AG04449 (cell line): ENCODE measurements at regions not wholly inside any gene's neighbourhood (a gene's known extent, or its start where the extent isn't known, plus 50 kb on each side); places are given as distances from the start of the nearest gene placed in this dataset.
"Not testable (repeated sequence)": the region's sequence is repeated elsewhere in the genome, so short reads cannot be mapped to it uniquely, and the experiment has no call there.

Experiments used
- CTCF ChIA-PET: fragments of 350-600 bp; formaldehyde crosslinking; extraction: SDS; loops from one replicate; lab custom pipeline; 2021; ENCODE audit warnings: antibody characterized with exemption; lab: Yijun Ruan, JAX
- POLR2A ChIA-PET: fragments of 400-600, 350-600 bp; formaldehyde crosslinking; extraction: SDS; loops from one replicate; lab custom pipeline; 2020; ENCODE audit warnings: antibody characterized with exemption, inconsistent platforms; lab: Yijun Ruan, JAX
- DNase-seq: peaks from one replicate; pipeline ENCODE4 v3.0.0-alpha.2; 2010; ENCODE audit warnings: low read depth, low spot score
- H3K4me3 ChIP-seq: 2 replicates; pipeline ENCODE4 v1.5.1; 2011; ENCODE audit warnings: low read depth, mild to moderate bottlenecking, control low read depth, low read length
- TF ChIP-seq, protein P1 (sequence below): IDR thresholded peaks from one replicate; pipeline ENCODE4 v1.5.1; 2011; ENCODE audit warnings: mild to moderate bottlenecking, moderate library complexity, low read length, control low read depth, inconsistent platforms; ENCODE audit not compliant: insufficient read depth; ENCODE audit errors: missing control alignments

DNA sequence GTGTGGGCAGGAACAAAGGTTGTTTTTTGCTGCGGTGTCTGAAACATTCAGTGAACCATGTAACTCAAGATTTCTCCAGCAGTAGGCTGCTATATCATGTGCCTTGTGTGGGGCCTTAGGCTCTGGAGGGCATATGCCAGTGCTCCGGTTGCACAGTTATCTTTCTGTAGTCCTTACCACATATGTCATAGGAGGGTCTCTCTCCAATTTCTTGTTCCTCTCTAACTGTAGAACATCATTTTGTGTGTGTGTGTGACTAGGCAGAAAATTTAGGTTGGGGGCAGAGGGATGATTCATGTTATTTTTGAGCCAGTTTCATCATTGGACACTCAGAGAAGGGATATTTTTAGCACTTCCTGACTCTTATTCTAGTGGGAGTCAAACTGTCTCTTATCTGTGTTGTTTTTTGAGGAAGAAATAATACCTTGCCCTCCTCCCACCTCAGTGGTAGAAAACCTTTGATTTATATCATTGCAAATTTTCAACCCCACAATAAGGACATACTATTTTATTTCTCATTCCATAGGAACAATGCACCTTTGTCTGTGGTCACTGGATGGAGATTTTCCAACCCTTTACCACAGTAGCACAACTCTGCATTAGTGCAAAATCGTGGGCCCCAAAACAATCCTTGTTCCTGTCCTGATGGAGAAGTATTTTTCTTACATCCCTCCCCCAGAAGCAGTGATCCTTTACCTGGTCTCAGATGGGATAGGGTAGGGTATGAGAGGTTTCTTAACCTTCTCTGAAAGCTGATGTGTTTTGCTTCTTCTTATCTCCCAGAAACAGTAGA lies 113.9 kb downstream of the CCDC74A start:
- H3K4me3 ChIP-seq = no peak overlapping the region
- TF ChIP-seq, protein P1, sequence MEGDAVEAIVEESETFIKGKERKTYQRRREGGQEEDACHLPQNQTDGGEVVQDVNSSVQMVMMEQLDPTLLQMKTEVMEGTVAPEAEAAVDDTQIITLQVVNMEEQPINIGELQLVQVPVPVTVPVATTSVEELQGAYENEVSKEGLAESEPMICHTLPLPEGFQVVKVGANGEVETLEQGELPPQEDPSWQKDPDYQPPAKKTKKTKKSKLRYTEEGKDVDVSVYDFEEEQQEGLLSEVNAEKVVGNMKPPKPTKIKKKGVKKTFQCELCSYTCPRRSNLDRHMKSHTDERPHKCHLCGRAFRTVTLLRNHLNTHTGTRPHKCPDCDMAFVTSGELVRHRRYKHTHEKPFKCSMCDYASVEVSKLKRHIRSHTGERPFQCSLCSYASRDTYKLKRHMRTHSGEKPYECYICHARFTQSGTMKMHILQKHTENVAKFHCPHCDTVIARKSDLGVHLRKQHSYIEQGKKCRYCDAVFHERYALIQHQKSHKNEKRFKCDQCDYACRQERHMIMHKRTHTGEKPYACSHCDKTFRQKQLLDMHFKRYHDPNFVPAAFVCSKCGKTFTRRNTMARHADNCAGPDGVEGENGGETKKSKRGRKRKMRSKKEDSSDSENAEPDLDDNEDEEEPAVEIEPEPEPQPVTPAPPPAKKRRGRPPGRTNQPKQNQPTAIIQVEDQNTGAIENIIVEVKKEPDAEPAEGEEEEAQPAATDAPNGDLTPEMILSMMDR = no peak
- CTCF ChIA-PET = no interaction called here
- POLR2A ChIA-PET = no interaction called here
- no peak for DNase-seq

DNA sequence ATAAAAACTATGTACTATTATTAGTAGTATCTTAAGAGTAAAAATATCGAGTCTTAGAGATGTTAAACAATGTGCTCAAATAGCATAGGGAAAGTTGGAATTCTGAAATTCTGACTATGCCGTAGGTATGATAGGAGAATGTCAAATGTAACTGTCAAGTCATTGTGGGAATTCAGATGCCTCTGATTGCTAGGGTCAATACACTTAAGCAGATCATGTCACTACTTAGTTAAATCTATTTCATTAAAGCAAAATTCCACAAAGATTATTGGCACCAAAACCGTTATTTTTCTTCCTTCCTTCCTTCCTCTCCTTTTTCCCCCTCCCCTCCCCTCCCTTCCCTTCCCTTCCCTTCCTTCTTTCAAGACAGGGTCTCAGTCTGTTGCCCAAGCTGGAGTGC lies 115.5 kb downstream of the CCDC74A start:
- H3K4me3 ChIP-seq, DNase-seq, CTCF ChIA-PET, POLR2A ChIA-PET: not testable (repeated sequence)

DNA sequence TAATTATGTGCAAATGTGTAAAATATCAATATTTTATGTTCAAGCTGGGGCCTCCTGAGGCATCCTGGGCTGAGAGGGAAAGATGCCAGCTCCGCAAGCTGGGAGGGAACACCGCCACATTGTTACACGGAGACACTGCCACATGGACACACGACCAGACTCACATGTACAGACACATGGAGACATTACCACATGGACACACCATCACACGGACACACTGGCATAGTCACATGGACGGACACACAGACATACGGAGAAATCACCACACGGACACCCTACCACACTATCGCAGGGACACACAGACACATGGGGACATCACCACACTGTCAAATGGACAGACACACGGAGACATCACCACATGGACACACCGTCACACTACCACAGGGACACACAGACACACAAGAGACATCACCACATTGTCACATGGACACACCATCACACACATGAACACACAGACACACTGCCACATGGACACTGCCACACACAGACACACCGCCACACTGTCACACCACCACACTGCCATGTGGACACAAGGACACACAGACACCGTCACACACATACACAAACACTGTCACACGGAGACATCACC lies 117.6 kb downstream of the CCDC74A start:
- TF ChIP-seq, protein P1 = no peak
- no peak for DNase-seq
- POLR2A ChIA-PET = no interaction called here
- no peak overlapping the region for H3K4me3 ChIP-seq
- CTCF ChIA-PET = no interaction called here

DNA sequence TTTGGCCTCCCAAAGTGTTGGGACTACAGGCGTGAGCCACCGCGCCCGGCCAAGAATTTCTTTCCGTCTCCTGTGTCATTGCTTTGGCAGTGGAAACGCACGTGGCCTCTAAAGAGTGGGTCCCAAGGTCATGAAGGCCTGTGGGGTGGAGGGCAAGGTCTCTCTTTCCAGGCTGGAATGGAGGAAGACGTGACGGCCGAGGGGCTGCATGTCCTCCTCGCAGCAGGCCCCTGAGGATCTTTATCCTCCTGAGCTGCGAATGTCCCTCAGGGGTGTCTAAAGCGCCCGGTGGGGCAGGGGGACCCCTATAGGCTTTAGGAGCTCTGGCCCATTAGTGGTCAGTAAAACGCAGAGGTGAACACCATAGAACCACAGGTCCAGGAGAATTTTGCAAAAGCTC lies 118.5 kb downstream of the CCDC74A start:
- H3K4me3 ChIP-seq, DNase-seq, POLR2A ChIA-PET, CTCF ChIA-PET: not testable (repeated sequence)

DNA sequence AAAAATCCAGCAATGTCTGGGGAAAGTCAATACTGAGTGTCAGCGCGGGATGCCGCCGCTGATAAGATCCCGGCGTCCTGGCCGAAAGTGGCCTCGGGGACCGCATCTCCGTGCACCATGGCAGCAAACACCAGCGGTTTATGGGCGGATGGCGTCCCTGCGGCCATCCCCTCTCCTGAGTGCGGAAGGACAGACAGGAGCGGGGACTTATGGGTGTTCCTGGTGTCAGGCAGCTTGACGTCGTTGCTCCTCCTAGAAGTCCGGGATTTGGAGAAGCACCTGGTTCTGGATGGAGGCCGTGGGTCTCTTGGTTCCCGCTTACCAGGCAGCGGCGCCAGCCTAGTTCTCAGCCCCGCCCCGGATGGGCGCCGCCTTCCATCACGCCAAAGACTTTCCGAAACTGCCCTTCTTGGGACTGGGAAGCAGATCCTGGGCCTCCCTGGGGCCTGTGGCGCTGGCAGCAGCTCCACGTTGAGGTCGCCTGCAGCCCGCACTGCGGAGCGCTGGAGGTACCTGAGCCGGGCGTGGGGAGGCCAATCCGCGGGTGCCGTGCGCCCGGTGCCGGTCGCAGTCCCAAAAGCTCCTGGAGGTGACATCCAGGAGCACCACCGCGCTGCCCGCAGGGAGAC lies 119.1 kb downstream of the CCDC74A start:
- DNase-seq = no peak
- peak overlapping the region; percentile 32 for H3K4me3 ChIP-seq
- ChIA-PET POLR2A (no interaction called here), CTCF (no interaction called here)
- TF ChIP-seq, protein P1 = no peak

DNA sequence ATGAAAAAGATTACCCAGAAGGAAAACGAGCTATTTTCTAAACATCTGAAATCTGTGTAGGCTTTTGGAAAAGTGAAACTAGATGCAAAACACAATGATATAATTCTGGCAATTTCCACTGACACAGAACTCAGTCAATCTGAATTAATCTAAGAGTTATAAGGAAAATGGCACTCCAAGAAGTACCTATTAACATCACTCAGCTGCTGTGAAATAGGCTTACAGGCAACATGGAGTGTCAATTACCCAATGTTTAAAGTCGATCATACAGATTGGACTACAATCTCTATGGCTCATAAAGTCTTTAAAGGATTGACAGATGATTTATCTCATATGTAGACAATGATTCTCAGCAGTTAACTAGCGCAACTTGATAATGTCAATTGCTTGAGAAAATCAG lies 120.9 kb downstream of the CCDC74A start:
- H3K4me3 ChIP-seq, CTCF ChIA-PET, POLR2A ChIA-PET, DNase-seq: not testable (repeated sequence)

DNA sequence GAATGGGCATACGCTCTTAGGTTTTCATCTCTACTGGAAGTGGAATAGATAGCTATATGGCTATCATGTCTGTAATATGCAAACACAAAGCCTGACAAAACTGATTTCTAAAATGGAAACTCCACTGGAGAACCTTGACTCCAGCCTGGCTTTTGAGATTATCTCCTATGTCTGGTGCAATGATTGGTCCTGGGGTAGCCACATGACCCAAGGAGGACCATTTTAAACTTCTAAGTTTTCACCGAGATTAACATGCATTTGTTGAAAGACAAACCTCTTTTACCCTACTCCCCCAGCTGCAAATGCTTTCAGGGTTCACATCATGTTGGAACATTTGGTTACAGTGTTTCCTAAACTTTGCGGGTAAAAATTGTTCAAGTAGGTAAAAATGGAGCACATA lies 124.6 kb downstream of the CCDC74A start:
- POLR2A ChIA-PET, H3K4me3 ChIP-seq, DNase-seq, CTCF ChIA-PET: not testable (repeated sequence)

DNA sequence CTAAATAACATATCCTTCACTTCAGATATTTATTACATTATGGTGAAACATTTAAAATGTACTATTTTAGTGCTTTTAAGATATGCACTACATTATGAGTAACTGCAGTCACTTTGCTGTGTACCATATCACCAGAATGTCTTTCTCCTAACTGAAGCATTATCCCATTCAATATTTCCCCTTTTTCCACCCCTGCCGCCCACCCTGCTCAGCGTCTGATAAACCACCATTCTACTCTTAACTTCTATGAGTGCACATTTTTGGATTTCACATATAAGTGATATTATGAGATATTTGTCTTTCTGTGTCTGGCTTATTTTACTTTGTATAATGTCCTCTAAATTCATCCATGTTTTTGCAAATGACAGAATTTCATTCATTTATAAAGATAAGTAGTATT lies 126.4 kb downstream of the CCDC74A start:
- H3K4me3 ChIP-seq, CTCF ChIA-PET, DNase-seq, POLR2A ChIA-PET: not testable (repeated sequence)
